ENCODE measurements at regions not wholly inside any gene's neighbourhood (a gene's known extent, or its start where the extent isn't known, plus 50 kb on each side); places are given as distances from the start of the nearest gene placed in this dataset.
A peak's percentile ranks its signal among the peaks of the same experiment; 100 is the strongest.
"Not testable (repeated sequence)": the region's sequence is repeated elsewhere in the genome, so short reads cannot be mapped to it uniquely, and the experiment has no call there.

GRCh38 chr12:58069268-58069963 is 128.0 kb downstream of the ATP23 start:
- DNase-seq (ENCODE audit: low read depth) = peak; percentile 64

DNA sequence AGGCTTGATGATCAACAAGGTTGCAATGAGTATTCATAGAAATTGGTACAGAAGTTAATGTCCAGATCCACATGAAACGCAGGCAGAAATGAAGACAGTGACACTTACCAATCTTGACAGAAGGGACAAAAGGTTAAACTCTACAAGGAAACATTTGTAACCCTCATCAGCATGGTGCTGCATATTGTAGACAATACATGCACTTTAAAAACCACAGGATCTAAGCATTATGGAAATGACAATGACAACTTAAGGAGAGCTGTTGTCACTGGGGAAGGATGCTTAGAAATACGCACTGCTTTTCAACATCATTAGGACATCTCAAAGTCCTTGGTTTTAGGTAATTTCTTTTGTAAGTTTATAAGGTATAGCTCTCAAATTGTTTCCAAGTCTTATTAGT is 130.6 kb downstream of the ATP23 start:
- DNase-seq (ENCODE audit: low read depth) = no peak

DNA sequence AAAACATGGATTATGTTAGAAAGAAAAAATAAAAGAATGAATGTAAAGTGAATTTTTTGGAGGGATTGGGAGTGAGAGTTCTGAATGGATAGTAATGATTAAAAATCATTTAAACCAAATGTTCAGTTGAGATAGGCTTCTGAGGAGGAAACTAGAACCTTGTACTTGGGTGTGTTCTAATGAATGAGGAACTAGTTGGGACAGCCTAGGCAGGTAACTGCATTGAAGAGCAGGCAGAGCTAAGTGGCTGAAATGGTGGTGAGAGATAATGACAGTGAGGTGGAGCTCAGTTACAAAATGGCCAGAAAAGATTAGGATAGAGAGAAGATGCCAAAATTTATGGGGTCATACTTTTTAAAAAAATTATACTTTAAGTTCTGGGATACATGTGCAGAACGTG is 132.9 kb downstream of the ATP23 start:
- no peak for DNase-seq (ENCODE audit: low read depth)

DNA sequence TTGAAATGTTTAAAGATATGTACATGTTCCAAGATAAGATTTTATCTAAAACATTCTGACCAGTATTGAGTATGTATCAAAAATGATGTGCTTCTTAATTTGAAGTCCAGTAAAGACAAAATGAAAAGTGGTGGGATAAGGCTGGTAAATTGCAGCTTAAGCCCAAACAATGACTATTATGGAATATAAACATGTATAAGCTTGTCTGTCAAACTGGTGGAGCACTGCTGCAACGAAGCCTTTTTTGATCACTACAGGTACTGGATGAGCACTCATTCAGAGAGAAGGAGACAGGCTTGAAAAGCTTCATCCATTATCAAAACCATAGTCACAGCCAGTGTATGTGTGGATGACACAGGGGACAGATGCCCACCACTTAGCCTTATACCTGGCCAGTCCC is 138.4 kb downstream of the ATP23 start:
- DNase-seq (ENCODE audit: low read depth) = no peak

- no peak for DNase-seq (ENCODE audit: low read depth)
Observed at GRCh38 chr12:58081488-58081887, 140.1 kb downstream of the ATP23 start.

DNA sequence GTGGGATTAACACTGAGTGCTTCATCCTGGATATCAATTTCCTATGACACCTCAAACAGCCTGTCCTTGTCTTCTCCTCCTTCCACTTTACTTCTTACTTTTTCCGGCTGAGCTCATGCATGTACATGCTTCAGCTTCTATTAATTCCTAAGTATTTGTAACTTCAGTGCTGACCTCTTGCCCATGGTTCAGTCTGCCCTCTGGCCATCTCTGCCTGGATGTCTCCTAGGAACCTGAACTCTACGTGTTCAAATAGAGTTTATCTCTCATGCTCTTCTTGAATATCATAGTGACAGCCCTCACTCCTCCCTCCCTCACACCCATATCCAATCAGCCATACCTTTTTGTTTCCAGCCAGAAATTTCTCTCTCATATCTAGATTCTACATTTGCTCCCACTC is 141.6 kb downstream of the ATP23 start:
- DNase-seq (ENCODE audit: low read depth) = no peak

DNA sequence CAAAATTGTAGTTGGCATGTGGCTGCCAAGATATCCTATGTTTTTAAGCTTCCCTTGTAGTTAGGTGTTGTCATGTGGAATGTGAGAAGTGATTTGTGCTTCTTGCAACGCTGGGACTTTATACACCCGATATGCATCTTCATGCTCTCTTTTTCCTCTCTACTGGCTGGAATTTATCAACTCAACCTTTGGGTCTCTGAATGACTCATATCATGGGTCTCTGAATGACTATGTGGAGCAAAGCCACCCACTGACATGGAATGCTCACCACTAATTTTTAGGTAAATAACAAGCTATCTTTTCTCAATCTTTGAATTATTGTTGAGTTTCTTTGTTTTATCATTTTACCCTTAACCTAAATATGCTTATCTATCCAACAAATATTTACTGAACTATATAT is 144.6 kb downstream of the ATP23 start:
- no peak for DNase-seq (ENCODE audit: low read depth)

- no peak for DNase-seq (ENCODE audit: low read depth)
Observed at GRCh38 chr12:58086930-58087329, 145.6 kb downstream of the ATP23 start.

GRCh38 chr12:58087423-58088127 is 146.2 kb downstream of the ATP23 start:
- DNase-seq (ENCODE audit: low read depth) = no peak

DNA sequence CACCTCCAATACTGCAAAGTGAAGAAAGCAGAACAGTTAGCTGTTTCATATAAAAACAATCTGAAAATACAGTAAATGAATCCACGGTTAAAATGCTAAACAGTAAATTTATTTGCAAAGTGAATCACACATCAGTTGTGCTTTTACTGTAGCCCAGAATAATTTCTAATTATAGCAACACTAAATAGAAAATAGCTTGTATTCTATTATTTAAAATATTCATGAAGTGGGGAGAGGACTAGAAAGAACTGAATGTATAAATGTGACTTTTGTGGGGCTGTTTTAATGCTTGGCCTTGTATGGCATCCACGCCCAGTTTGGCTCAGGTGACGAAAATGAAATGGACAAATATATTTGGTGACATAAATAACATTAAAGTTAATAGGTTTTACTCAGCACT is 148.2 kb downstream of the ATP23 start:
- no peak for DNase-seq (ENCODE audit: low read depth)

GRCh38 chr12:58090685-58091084 is 149.3 kb downstream of the ATP23 start:
- DNase-seq (ENCODE audit: low read depth) = no peak

- DNase-seq (ENCODE audit: low read depth) = no peak
Observed at GRCh38 chr12:58095002-58095401, 153.6 kb downstream of the ATP23 start.

DNA sequence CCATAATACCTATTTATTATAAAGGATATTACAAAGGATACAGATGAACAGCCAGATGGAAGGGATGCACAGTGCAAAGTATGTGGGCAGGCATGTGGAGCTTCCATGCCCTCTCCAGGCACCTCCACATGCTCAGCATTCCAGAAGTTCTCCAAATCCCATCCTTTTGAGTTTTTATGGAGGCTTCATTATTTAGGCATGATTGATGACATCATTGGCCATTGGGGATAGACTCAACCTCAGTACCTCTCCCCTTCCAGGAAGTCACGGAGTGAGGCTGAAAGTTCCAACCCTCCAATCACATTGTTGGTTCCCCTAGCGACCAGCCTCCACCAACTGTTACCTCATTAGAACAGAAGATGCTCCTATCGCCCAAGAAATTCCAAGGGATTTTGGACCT is 156.4 kb downstream of the ATP23 start:
- DNase-seq (ENCODE audit: low read depth) = peak; percentile 8

DNA sequence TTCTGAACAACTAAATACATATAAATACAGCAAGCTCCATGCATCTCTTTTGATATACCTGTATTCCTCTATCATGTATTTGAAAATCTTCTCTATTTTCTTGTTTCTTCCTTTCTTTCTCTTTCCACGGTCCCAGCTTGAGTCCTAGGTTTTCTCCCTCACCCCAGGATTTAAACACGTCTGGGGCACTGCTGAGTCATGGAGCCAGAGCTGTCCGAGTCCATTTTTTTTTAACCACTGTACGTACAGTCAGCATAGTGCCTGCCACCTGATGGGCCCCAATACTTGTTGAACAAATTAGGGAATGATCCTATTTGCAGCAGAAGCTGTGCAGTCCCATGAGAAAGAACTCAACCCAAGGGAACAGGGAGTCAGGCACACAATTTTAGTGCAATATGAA is 158.1 kb downstream of the ATP23 start:
- no peak for DNase-seq (ENCODE audit: low read depth)

GRCh38 chr12:58104351-58104755 is 163.0 kb downstream of the ATP23 start:
- no peak for DNase-seq (ENCODE audit: low read depth)

GRCh38 chr12:58105225-58106119 is 164.1 kb downstream of the ATP23 start:
- peak; percentile 3 for DNase-seq (ENCODE audit: low read depth)

GRCh38 chr12:58106195-58106594 is 164.8 kb downstream of the ATP23 start:
- DNase-seq (ENCODE audit: low read depth) = no peak

DNA sequence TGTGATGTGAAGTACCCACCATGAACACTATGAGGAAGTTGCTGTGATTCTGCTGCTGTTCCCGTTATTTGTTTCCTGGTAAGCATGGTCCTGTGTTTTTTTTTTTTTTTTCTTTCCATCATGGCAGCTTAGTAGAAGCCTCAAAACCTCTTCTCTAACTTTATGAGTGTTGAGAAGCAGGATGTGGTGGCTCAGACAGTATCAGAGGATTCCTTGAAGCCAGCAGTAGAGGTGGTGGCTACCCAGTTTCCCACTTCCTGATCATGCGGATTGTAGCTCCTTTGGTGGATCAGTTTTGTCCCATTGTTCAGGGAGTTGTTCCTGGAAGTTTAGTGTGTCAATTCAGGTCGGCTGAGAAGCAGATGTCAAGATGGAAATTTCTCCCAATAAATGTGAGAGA is 175.8 kb downstream of the ATP23 start:
- no peak for DNase-seq (ENCODE audit: low read depth)

DNA sequence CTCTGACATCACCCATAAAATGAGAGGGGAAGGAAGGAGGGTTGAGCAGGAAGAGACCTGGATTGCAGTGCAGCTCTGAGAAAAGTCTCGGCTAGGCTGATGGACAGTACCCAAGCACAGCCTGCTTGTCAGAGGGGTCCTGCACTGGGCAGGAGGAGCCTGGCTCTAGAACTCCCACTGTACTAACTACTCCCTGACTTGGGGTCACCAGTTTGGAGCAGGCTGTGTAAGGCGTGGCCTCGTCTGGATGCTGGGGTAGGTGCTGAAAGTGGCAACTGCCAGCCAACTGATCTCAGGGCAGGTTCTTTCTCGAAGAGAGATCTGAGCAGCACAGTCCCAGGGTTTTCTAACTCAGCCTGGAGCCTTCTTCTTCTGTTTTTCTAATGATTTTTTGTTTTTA is 176.3 kb downstream of the ATP23 start:
- DNase-seq (ENCODE audit: low read depth) = no peak

- DNase-seq (ENCODE audit: low read depth) = not testable (repeated sequence)
Observed at GRCh38 chr12:58125761-58126160, 184.4 kb downstream of the ATP23 start.

DNA sequence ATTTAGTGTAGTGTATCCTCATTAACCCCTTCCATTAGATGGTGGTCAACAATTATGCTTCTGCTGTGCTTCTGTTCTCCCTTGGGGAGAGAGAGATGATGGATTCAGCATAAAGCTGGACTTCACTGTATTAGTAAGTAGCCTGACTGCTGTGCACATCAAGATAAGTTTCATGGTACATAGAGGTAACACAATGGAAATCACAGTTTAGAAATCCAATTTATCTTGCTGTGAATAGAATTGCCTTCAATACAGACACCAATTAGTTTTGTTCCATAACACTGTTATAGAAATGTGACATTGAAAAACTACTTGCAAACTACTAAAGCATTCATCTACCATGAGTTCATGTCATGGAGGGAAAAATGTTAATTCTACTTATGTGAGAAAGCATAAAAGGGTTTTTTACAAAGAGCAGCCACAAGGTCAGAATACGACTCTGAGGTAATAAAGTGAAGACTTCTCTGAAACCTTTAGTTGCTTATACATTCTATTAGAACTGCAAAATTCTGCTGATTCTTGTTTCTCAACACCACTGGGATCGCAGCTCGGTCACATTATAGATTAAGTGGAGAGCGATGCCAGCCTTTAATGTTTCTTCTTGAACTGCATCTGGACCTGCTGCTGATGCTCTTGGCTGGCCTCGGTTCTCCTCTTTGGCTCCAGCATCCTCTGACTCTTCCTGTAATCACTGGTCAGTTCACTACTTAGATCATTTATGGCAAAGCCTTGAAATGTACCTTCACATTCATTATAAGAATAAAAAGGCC is 190.8 kb downstream of the ATP23 start:
- DNase-seq (ENCODE audit: low read depth) = no peak

- DNase-seq (ENCODE audit: low read depth) = no peak
Observed at GRCh38 chr12:58138424-58138823, 197.1 kb downstream of the ATP23 start.
